Psoas muscle (tissue), 7 donors: ENCODE measurements at regions not wholly inside any gene's neighbourhood (a gene's known extent, or its start where the extent isn't known, plus 50 kb on each side); places are given as distances from the start of the nearest gene placed in this dataset.

ENCODE experiments used
- ATAC-seq, 4 donors: fragments of 200-7000 bp; cut with Tn5 transposase; one replicate each; pipeline ENCODE4 v1.9.1; 2020; ENCODE audit warnings: moderate library complexity in 3 of 4, mild to moderate bottlenecking in 2 of 4
- DNase-seq, 2 donors: peaks; one replicate each; pipeline ENCODE4 v3.0.0-alpha.2; 2020
- H3K27ac ChIP-seq: fragments of 200-600 bp; one replicate; pipeline ENCODE4 v1.8.0; 2022
- H3K27me3 ChIP-seq, 3 donors: fragments of 200-600 bp in 1 of 3; one replicate each; pipeline versions ENCODE4 v1.6.1 to v1.8.0; 2013 to 2022; ENCODE audit warnings: low read length in 2 of 3, mild to moderate bottlenecking in 2 of 3, moderate library complexity in 1 of 3; ENCODE audit not compliant: insufficient read depth in 3 of 3
- H3K36me3 ChIP-seq, 2 donors: fragments of 200-600 bp in 1 of 2; one replicate each; pipeline versions ENCODE4 v1.6.1 to v1.8.0; 2013 to 2022; ENCODE audit warnings: low read depth in 1 of 2, mild to moderate bottlenecking in 1 of 2, moderate library complexity in 1 of 2; ENCODE audit not compliant: insufficient read depth in 1 of 2
- H3K4me1 ChIP-seq: fragments of 200-600 bp; one replicate; pipeline ENCODE4 v1.8.0; 2022
- H3K4me3 ChIP-seq: fragments of 200-600 bp; one replicate; pipeline ENCODE4 v1.8.0; 2022; ENCODE audit warnings: mild to moderate bottlenecking
- H3K9me3 ChIP-seq: fragments of 200-600 bp; one replicate; pipeline ENCODE4 v1.8.0; 2022
- CTCF ChIP-seq: fragments of 200-600 bp; IDR thresholded peaks from one replicate; pipeline ENCODE4 v1.8.0; 2022; ENCODE audit warnings: antibody characterized with exemption
- WGBS, 3 donors: extraction: QIAGEN DNeasy Blood & Tissue Kit; methylation state at CpG; one replicate each; pipeline versions ENCODE4 v1.1.6 to v1.1.7; 2013; 5-methylcytosine and 5-hydroxymethylcytosine counted together
- intact Hi-C, 2 donors: fragments of 100-400 bp; cut with DNase I; formaldehyde crosslinking; loops; one replicate each; pipeline versions ENCODE4 v1.11.0 to v1.14.2; 2022
- donor health status: healthy with polysubstance abuse.
- donor health status: DM: no; HTN: no; CAD: no; lungs with moderate emphysema.
- donor health status: Bipolar disorder and iron deficiency.
- donor health status: healthy.
- donor health status: DM: yes; HTN: yes; CAD: no.
- donor health status: DM: no; HTN: no; CAD: no.
- donor health status: DM: yes; HTN: yes; CAD: no.

- H3K36me3 ChIP-seq, result no peaks in the 10 kb centered on the region
- DNase-seq, result no peak
- H3K27me3 ChIP-seq, result no peaks in the 10 kb centered on the region
- TF ChIP-seq CTCF, result no peak
- no peak overlapping the region for H3K27ac ChIP-seq
- no peak for ATAC-seq
- intact Hi-C loops, result no loop called here
- no peaks in the 10 kb centered on the region for H3K4me1 ChIP-seq
- no peaks in the 10 kb centered on the region for H3K9me3 ChIP-seq
- H3K4me3 ChIP-seq, result no peak overlapping the region
- WGBS, 3 donors, result 92 to 95% (median 93%) methylated on average over 1 of the region's 1 CpG
These were observed 111.2 kb upstream of the OPRM1 start for GRCh38 chr6:153927867-153928266.

- TF ChIP-seq CTCF, result no peak
- H3K27ac ChIP-seq, result no peak overlapping the region
- H3K4me1 ChIP-seq, result no peaks in the 10 kb centered on the region
- no peaks in the 10 kb centered on the region for H3K36me3 ChIP-seq
- ATAC-seq (no peak), DNase-seq (no peak)
- intact Hi-C loops, result no loop called here
- H3K4me3 ChIP-seq, result no peak overlapping the region
- peaks cover 3% of the 10 kb centered on the region for H3K9me3 ChIP-seq
- 61 to 64% (median 62%) methylated on average over 8 of the region's 8 CpGs for WGBS, 3 donors
- no peaks in the 10 kb centered on the region for H3K27me3 ChIP-seq
These were observed 140.5 kb upstream of the OPRM1 start for GRCh38 chr6:153898360-153899059.

- TF ChIP-seq CTCF, result no peak
- H3K27ac ChIP-seq, result no peak overlapping the region
- H3K27me3 ChIP-seq, result peaks cover 0 to 5% (median 0%) of the 10 kb centered on the region in 3 donors
- intact Hi-C loops, result no loop called here
- no peaks in the 10 kb centered on the region for H3K36me3 ChIP-seq
- H3K9me3 ChIP-seq, result no peaks in the 10 kb centered on the region
- DNase-seq, result no peak
- H3K4me1 ChIP-seq, result no peaks in the 10 kb centered on the region
- ATAC-seq, result no peak
- H3K4me3 ChIP-seq, result no peak overlapping the region
These were observed 156.6 kb upstream of the OPRM1 start for GRCh38 chr6:153882411-153882810.

GRCh38 chr6:153873541-153873940 lies 165.5 kb upstream of the OPRM1 start:
- TF ChIP-seq CTCF, result no peak

GRCh38 chr6:153872946-153873345 lies 166.1 kb upstream of the OPRM1 start:
- Histone ChIP-seq H3K27ac (no peak overlapping the region), H3K4me3 (no peak overlapping the region), H3K36me3 (no peaks in the 10 kb centered on the region), H3K9me3 (no peaks in the 10 kb centered on the region), H3K4me1 (no peaks in the 10 kb centered on the region), H3K27me3 (no peaks in the 10 kb centered on the region)
- no peak for ATAC-seq
- intact Hi-C loops, result no loop called here
- TF ChIP-seq CTCF, result no peak
- no peak for DNase-seq
- 93 to 98% (median 95%) methylated on average over 2 of the region's 2 CpGs for WGBS, 3 donors

More at GRCh38 chr6:153873541-153873940, 165.5 kb upstream of the OPRM1 start:
- ATAC-seq (no peak), DNase-seq (no peak)
- H3K4me3 ChIP-seq, result no peak overlapping the region
- H3K27me3 ChIP-seq, result no peaks in the 10 kb centered on the region
- 57 to 64% (median 63%) methylated on average over 3 of the region's 3 CpGs for WGBS, 3 donors
- no peaks in the 10 kb centered on the region for H3K36me3 ChIP-seq
- no peaks in the 10 kb centered on the region for H3K4me1 ChIP-seq
- H3K9me3 ChIP-seq, result no peaks in the 10 kb centered on the region
- intact Hi-C loops, result no loop called here
- H3K27ac ChIP-seq, result no peak overlapping the region
